Sigmoid colon (tissue), 4 donors: ENCODE measurements at regions not wholly inside any gene's neighbourhood (a gene's known extent, or its start where the extent isn't known, plus 50 kb on each side); places are given as distances from the start of the nearest gene placed in this dataset.

ENCODE experiments used
- EP300 ChIP-seq, 4 donors: sonication (generic); formaldehyde crosslinking; IDR thresholded peaks; one replicate each; pipeline ENCODE4 v1.6.1; 2017; ENCODE audit warnings: antibody characterized with exemption in 4 of 4
- POLR2A ChIP-seq, 2 donors: fragments of 450-650 bp; IDR thresholded peaks; one replicate each; pipeline ENCODE4 v1.6.1; 2016; ENCODE audit warnings: antibody characterized with exemption in 2 of 2, mild to moderate bottlenecking in 2 of 2, moderate library complexity in 2 of 2
- POLR2AphosphoS5 ChIP-seq, 4 donors: sonication (generic); formaldehyde crosslinking; IDR thresholded peaks; one replicate each; pipeline ENCODE4 v1.6.1; 2017; ENCODE audit warnings: antibody characterized with exemption in 4 of 4
- TF ChIP-seq, protein P1 (sequence below), 4 experiments: fragments of 450-650 bp in 3 of 4; fragments of 200-600 bp in 1 of 4; IDR thresholded peaks; one replicate each; pipeline ENCODE4 v1.5.1; 2016 to 2019; ENCODE audit warnings: antibody characterized with exemption in 4 of 4, mild to moderate bottlenecking in 3 of 4, moderate library complexity in 2 of 4

DNA sequence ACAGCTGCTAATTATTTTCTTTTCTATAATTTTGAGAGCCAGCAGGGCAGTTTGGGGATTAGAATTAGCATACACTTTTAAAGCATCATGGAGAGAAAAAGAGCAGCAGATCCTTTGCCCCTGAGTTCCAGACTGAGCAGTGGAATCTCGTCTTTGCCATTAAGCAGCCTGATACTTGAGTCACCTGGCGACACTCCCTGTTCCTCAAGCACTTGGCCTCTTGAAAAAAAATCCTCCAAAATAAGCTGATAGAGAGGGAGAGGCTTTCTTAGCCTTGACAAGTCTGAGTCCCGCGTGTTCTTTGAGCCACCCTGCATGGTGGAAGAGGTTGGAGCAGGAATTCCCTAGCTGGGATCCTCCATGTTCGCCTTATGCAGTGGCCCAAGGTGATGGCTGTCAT is 398.3 kb downstream of the IRX2 start:
- TF ChIP-seq POLR2A (IDR thresholded peaks at IDR 0.05) (no peak), POLR2AphosphoS5 (IDR thresholded peaks at IDR 0.05) (no peak), EP300 (IDR thresholded peaks at IDR 0.05) (no peak)
- TF ChIP-seq, protein P1, sequence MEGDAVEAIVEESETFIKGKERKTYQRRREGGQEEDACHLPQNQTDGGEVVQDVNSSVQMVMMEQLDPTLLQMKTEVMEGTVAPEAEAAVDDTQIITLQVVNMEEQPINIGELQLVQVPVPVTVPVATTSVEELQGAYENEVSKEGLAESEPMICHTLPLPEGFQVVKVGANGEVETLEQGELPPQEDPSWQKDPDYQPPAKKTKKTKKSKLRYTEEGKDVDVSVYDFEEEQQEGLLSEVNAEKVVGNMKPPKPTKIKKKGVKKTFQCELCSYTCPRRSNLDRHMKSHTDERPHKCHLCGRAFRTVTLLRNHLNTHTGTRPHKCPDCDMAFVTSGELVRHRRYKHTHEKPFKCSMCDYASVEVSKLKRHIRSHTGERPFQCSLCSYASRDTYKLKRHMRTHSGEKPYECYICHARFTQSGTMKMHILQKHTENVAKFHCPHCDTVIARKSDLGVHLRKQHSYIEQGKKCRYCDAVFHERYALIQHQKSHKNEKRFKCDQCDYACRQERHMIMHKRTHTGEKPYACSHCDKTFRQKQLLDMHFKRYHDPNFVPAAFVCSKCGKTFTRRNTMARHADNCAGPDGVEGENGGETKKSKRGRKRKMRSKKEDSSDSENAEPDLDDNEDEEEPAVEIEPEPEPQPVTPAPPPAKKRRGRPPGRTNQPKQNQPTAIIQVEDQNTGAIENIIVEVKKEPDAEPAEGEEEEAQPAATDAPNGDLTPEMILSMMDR (IDR thresholded peaks at IDR 0.05) = no peak
